ENCODE measurements at regions not wholly inside any gene's neighbourhood (a gene's known extent, or its start where the extent isn't known, plus 50 kb on each side); places are given as distances from the start of the nearest gene placed in this dataset.

DNA sequence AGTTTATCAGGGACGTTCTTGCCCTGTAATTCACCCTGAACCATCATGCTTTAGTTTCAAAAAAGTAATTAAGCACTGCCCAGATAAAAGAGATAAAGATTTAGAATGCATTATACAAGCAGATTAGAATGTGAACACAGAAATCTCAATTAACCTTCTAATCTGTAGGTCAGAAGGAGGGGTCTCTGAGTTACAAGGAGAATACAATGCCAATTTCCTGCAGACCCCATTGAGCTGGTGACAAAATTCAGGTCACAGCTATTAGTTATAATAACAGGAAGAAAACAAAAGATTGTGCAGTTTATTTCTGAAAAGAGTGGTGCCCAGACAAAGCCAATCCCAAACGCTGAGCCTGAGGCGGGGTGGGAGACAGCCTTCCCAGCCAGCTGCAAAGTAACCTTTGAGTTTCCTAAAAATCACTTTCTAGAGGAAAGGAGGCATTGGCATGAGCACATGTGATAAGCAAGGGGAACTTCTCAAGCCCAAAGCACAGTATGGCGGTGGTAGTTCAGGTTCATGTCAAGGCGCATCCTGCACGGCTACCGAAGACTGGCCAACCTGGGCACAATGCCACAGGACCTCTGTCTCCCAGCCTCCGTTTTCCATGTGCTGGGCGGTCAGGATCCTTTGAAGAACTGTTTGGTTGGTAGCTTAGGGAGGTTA, 192.5 kb downstream of the TTLL2 start:
- TF ChIP-seq, protein P1, sequence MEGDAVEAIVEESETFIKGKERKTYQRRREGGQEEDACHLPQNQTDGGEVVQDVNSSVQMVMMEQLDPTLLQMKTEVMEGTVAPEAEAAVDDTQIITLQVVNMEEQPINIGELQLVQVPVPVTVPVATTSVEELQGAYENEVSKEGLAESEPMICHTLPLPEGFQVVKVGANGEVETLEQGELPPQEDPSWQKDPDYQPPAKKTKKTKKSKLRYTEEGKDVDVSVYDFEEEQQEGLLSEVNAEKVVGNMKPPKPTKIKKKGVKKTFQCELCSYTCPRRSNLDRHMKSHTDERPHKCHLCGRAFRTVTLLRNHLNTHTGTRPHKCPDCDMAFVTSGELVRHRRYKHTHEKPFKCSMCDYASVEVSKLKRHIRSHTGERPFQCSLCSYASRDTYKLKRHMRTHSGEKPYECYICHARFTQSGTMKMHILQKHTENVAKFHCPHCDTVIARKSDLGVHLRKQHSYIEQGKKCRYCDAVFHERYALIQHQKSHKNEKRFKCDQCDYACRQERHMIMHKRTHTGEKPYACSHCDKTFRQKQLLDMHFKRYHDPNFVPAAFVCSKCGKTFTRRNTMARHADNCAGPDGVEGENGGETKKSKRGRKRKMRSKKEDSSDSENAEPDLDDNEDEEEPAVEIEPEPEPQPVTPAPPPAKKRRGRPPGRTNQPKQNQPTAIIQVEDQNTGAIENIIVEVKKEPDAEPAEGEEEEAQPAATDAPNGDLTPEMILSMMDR (IDR thresholded peaks at IDR 0.05), result no peak
- no peak for TF ChIP-seq EP300 (IDR thresholded peaks at IDR 0.05; ENCODE audit: low read depth)
